Liver (tissue), 8 donors: ENCODE measurements at regions not wholly inside any gene's neighbourhood (a gene's known extent, or its start where the extent isn't known, plus 50 kb on each side); places are given as distances from the start of the nearest gene placed in this dataset.

Experiments
- DNase-seq: peaks from one replicate; pipeline ENCODE4 v3.0.0-alpha.2; 2017; ENCODE audit warnings: low spot score
- H3K27ac ChIP-seq, 2 donors: one replicate each; pipeline ENCODE4 v1.7.0; 2013; ENCODE audit warnings: inconsistent platforms in 2 of 2, low read length in 2 of 2, control low read depth in 1 of 2, low read depth in 1 of 2, mild to moderate bottlenecking in 1 of 2
- H3K27me3 ChIP-seq, 4 donors: one replicate each; pipeline versions ENCODE4 v1.6.1 to v1.7.0; 2013; ENCODE audit warnings: low read length in 3 of 4, inconsistent platforms in 1 of 4, mild to moderate bottlenecking in 1 of 4, moderate library complexity in 1 of 4; ENCODE audit not compliant: control insufficient read depth in 4 of 4, insufficient read depth in 4 of 4
- H3K36me3 ChIP-seq, 4 donors: one replicate each; pipeline versions ENCODE4 v1.6.1 to v1.7.0; 2013; ENCODE audit warnings: low read length in 3 of 4, mild to moderate bottlenecking in 3 of 4, low read depth in 1 of 4, moderate library complexity in 1 of 4; ENCODE audit not compliant: control insufficient read depth in 4 of 4, insufficient read depth in 3 of 4
- H3K4me1 ChIP-seq, 4 donors: one replicate each; pipeline versions ENCODE4 v1.6.1 to v1.7.0; 2013; ENCODE audit warnings: low read length in 3 of 4, mild to moderate bottlenecking in 3 of 4, moderate library complexity in 1 of 4; ENCODE audit not compliant: control insufficient read depth in 4 of 4, insufficient read depth in 4 of 4
- H3K4me3 ChIP-seq, 3 donors: one replicate each; pipeline versions ENCODE4 v1.6.1 to v1.7.0; 2013; ENCODE audit warnings: low read length in 3 of 3, control low read depth in 1 of 3, low read depth in 1 of 3, mild to moderate bottlenecking in 1 of 3
- H3K9ac ChIP-seq, 2 donors: one replicate each; pipeline ENCODE4 v1.7.0; 2013; ENCODE audit warnings: low read length in 2 of 2, mild to moderate bottlenecking in 2 of 2, moderate library complexity in 2 of 2, control low read depth in 1 of 2, low read depth in 1 of 2
- H3K9me3 ChIP-seq, 4 donors: one replicate each; pipeline versions ENCODE4 v1.6.1 to v1.7.0; 2013; ENCODE audit warnings: low read length in 3 of 4; ENCODE audit not compliant: control insufficient read depth in 4 of 4
- CTCF ChIP-seq: fragments of 150-350 bp; IDR thresholded peaks from 2 replicates; pipeline ENCODE4 v1.5.1; 2017; ENCODE audit warnings: improper control_type of control experiment, low read depth, low read length; ENCODE audit not compliant: missing input control
- EGR1 ChIP-seq, 2 donors: IDR thresholded peaks; 2 replicates each; pipeline ENCODE4 v1.6.1; 2016 to 2018; ENCODE audit warnings: antibody characterized with exemption in 2 of 2, low read depth in 2 of 2
- FOXA1 ChIP-seq: IDR thresholded peaks from 2 replicates; pipeline ENCODE4 v1.6.1; 2016; ENCODE audit warnings: antibody characterized with exemption
- FOXA2 ChIP-seq: IDR thresholded peaks from 2 replicates; pipeline ENCODE4 v1.6.1; 2016; ENCODE audit warnings: antibody characterized with exemption
- GABPA ChIP-seq, 2 donors: IDR thresholded peaks in 1 of 2; conservative IDR thresholded peaks in 1 of 2; 2 replicates each; pipeline ENCODE4 v1.6.1; 2016; ENCODE audit warnings: antibody characterized with exemption in 2 of 2, mild to moderate bottlenecking in 1 of 2, moderate library complexity in 1 of 2
- HNF4A ChIP-seq, 2 donors: conservative IDR thresholded peaks; 2 replicates each; pipeline ENCODE4 v1.6.1; 2016; ENCODE audit warnings: antibody characterized with exemption in 2 of 2, mild to moderate bottlenecking in 2 of 2
- HNF4G ChIP-seq: IDR thresholded peaks from 2 replicates; pipeline ENCODE4 v1.6.1; 2016; ENCODE audit warnings: antibody characterized with exemption
- JUND ChIP-seq, 2 donors: IDR thresholded peaks; 2 replicates each; pipeline ENCODE4 v1.6.1; 2016; ENCODE audit warnings: antibody characterized with exemption in 2 of 2
- NR2F2 ChIP-seq: IDR thresholded peaks from 2 replicates; pipeline ENCODE4 v1.6.1; 2016; ENCODE audit warnings: antibody characterized with exemption
- RAD21 ChIP-seq, 2 donors: IDR thresholded peaks; 2 replicates each; pipeline ENCODE4 v1.6.1; 2016; ENCODE audit warnings: antibody characterized with exemption in 2 of 2, mild to moderate bottlenecking in 2 of 2
- REST ChIP-seq: IDR thresholded peaks from 2 replicates; pipeline ENCODE4 v1.6.1; 2016; ENCODE audit warnings: antibody characterized with exemption, mild to moderate bottlenecking
- RXRA ChIP-seq, 2 donors: IDR thresholded peaks; 2 replicates each; pipeline ENCODE4 v1.6.1; 2017 to 2018; ENCODE audit warnings: antibody characterized with exemption in 2 of 2, mild to moderate bottlenecking in 1 of 2
- SP1 ChIP-seq: IDR thresholded peaks from 2 replicates; pipeline ENCODE4 v1.6.1; 2018; ENCODE audit warnings: antibody characterized with exemption, mild to moderate bottlenecking
- TAF1 ChIP-seq: conservative IDR thresholded peaks from 2 replicates; pipeline ENCODE4 v1.6.1; 2016; ENCODE audit warnings: antibody characterized with exemption, mild to moderate bottlenecking
- YY1 ChIP-seq: IDR thresholded peaks from 2 replicates; pipeline ENCODE4 v1.6.1; 2016; ENCODE audit warnings: antibody characterized with exemption, mild to moderate bottlenecking
- ZBTB33 ChIP-seq: IDR thresholded peaks from 2 replicates; pipeline ENCODE4 v1.6.1; 2016; ENCODE audit warnings: antibody characterized with exemption
- WGBS: extraction: QIAGEN DNeasy Blood & Tissue Kit; methylation state at CpG from one replicate; pipeline ENCODE4 v1.1.7; 2013; 5-methylcytosine and 5-hydroxymethylcytosine counted together
- TF ChIP-seq, protein P1 (sequence below): IDR thresholded peaks from 2 replicates; pipeline ENCODE4 v1.6.1; 2016; ENCODE audit warnings: antibody characterized with exemption
- donor health status: healthy.
- donor health status: healthy.
- donor health status: healthy.
- donor health status: healthy.
- donor health status: healthy.

- Histone ChIP-seq H3K9me3 (no peaks in the 10 kb centered on the region), H3K4me3 (no peak overlapping the region), H3K27me3 (peaks cover 0 to 3% (median 0%) of the 10 kb centered on the region in 4 donors), H3K4me1 (no peaks in the 10 kb centered on the region), H3K36me3 (no peaks in the 10 kb centered on the region), H3K27ac (no peak overlapping the region), H3K9ac (no peak overlapping the region)
- DNase-seq = no peak
- TF ChIP-seq EGR1 (IDR thresholded peaks at IDR 0.05; ENCODE audit: low read depth in 2 of 2) (no peak), CTCF (no peak), ZBTB33 (no peak), YY1 (no peak), SP1 (no peak), REST (no peak)
- TF ChIP-seq, protein P1, sequence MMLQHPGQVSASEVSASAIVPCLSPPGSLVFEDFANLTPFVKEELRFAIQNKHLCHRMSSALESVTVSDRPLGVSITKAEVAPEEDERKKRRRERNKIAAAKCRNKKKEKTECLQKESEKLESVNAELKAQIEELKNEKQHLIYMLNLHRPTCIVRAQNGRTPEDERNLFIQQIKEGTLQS = no peak
Observed at GRCh38 chr10:94043431-94043990, 49.8 kb downstream of the PLCE1 start.

- no peak for DNase-seq
- Histone ChIP-seq H3K4me3 (no peak overlapping the region), H3K27ac (no peak overlapping the region), H3K9ac (no peak overlapping the region), H3K36me3 (no peaks in the 10 kb centered on the region), H3K27me3 (no peaks in the 10 kb centered on the region), H3K4me1 (no peaks in the 10 kb centered on the region), H3K9me3 (no peaks in the 10 kb centered on the region)
- WGBS = 21% methylated on average over 1 of the region's 1 CpG
- TF ChIP-seq, protein P1 = no peak
- TF ChIP-seq ZBTB33 (no peak), TAF1 (no peak), JUND (IDR thresholded peaks at IDR 0.05) (no peak), RXRA (IDR thresholded peaks at IDR 0.05) (no peak), RAD21 (IDR thresholded peaks at IDR 0.05) (no peak), EGR1 (IDR thresholded peaks at IDR 0.05; ENCODE audit: low read depth in 2 of 2) (no peak), CTCF (no peak), NR2F2 (no peak), FOXA1 (no peak), GABPA (IDR thresholded peaks at IDR 0.05 in 1 of 2, conservative IDR thresholded peaks at IDR 0.05 in 1 of 2) (no peak), HNF4G (no peak), YY1 (no peak), HNF4A (conservative IDR thresholded peaks at IDR 0.05) (no peak), FOXA2 (no peak)
Observed at GRCh38 chr10:94046098-94046497, 52.4 kb downstream of the PLCE1 start.
